ENCODE measurements at regions not wholly inside any gene's neighbourhood (a gene's known extent, or its start where the extent isn't known, plus 50 kb on each side); places are given as distances from the start of the nearest gene placed in this dataset.
"Not testable (repeated sequence)": the region's sequence is repeated elsewhere in the genome, so short reads cannot be mapped to it uniquely, and the experiment has no call there.

GRCh38 chr10:21385996-21386585 lies 139.4 kb downstream of the SKIDA1 start:
- Histone ChIP-seq H3K4me2 (ENCODE audit: low read length) (no peak overlapping the region), H3K4me3 (ENCODE audit: low read length) (no peak overlapping the region), H3K9ac (ENCODE audit: low read length) (no peak overlapping the region), H3K9me3 (ENCODE audit: insufficient read depth, low read length) (no peaks in the 10 kb centered on the region), H3K79me2 (ENCODE audit: low read length) (no peaks in the 10 kb centered on the region), H2AFZ (ENCODE audit: low read depth, low read length) (no peak overlapping the region), H3K27me3 (ENCODE audit: low read depth, low read length) (no peaks in the 10 kb centered on the region), H4K20me1 (ENCODE audit: insufficient read depth, low read length) (no peaks in the 10 kb centered on the region), H3K27ac (ENCODE audit: low read length) (no peak overlapping the region), H3K4me1 (ENCODE audit: low read length) (peaks cover 4% of the 10 kb centered on the region; the same call in 1 of the 2 replicates), H3K36me3 (replicated peaks; ENCODE audit: low read depth, low read length) (no peaks in the 10 kb centered on the region)
- TF ChIP-seq, protein P1, sequence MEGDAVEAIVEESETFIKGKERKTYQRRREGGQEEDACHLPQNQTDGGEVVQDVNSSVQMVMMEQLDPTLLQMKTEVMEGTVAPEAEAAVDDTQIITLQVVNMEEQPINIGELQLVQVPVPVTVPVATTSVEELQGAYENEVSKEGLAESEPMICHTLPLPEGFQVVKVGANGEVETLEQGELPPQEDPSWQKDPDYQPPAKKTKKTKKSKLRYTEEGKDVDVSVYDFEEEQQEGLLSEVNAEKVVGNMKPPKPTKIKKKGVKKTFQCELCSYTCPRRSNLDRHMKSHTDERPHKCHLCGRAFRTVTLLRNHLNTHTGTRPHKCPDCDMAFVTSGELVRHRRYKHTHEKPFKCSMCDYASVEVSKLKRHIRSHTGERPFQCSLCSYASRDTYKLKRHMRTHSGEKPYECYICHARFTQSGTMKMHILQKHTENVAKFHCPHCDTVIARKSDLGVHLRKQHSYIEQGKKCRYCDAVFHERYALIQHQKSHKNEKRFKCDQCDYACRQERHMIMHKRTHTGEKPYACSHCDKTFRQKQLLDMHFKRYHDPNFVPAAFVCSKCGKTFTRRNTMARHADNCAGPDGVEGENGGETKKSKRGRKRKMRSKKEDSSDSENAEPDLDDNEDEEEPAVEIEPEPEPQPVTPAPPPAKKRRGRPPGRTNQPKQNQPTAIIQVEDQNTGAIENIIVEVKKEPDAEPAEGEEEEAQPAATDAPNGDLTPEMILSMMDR (IDR thresholded peaks at IDR 0.05; ENCODE audit: low read depth, low read length) = no peak
- TF ChIP-seq EZH2phosphoT487 (IDR thresholded peaks at IDR 0.05; ENCODE audit: low read depth) = no peak

- no peak overlapping the region for H3K27ac ChIP-seq (ENCODE audit: low read length)
- no peak overlapping the region for H2AFZ ChIP-seq (ENCODE audit: low read depth, low read length)
- no peak overlapping the region for H3K4me2 ChIP-seq (ENCODE audit: low read length)
Measured at GRCh38 chr10:21385536-21385935, 139.9 kb downstream of the SKIDA1 start.

GRCh38 chr10:21379143-21379542 lies 146.3 kb downstream of the SKIDA1 start:
- no peak for TF ChIP-seq EZH2phosphoT487 (IDR thresholded peaks at IDR 0.05; ENCODE audit: low read depth)
- TF ChIP-seq, protein P1 (IDR thresholded peaks at IDR 0.05; ENCODE audit: low read depth, low read length) = no peak
- Histone ChIP-seq H4K20me1 (ENCODE audit: insufficient read depth, low read length) (no peaks in the 10 kb centered on the region), H3K9ac (ENCODE audit: low read length) (no peak overlapping the region), H3K79me2 (ENCODE audit: low read length) (no peaks in the 10 kb centered on the region), H3K27ac (ENCODE audit: low read length) (no peak overlapping the region), H3K27me3 (ENCODE audit: low read depth, low read length) (no peaks in the 10 kb centered on the region), H3K9me3 (ENCODE audit: insufficient read depth, low read length) (no peaks in the 10 kb centered on the region), H2AFZ (ENCODE audit: low read depth, low read length) (no peak overlapping the region), H3K4me1 (ENCODE audit: low read length) (peaks cover 5% of the 10 kb centered on the region; the same call in 1 of the 2 replicates), H3K4me3 (ENCODE audit: low read length) (no peak overlapping the region), H3K36me3 (replicated peaks; ENCODE audit: low read depth, low read length) (no peaks in the 10 kb centered on the region), H3K4me2 (ENCODE audit: low read length) (no peak overlapping the region)

More at GRCh38 chr10:21385536-21385935, 139.9 kb downstream of the SKIDA1 start:
- Histone ChIP-seq H3K4me3 (ENCODE audit: low read length) (no peak overlapping the region), H3K79me2 (ENCODE audit: low read length) (no peaks in the 10 kb centered on the region), H3K9me3 (ENCODE audit: insufficient read depth, low read length) (no peaks in the 10 kb centered on the region), H3K36me3 (replicated peaks; ENCODE audit: low read depth, low read length) (no peaks in the 10 kb centered on the region), H3K9ac (ENCODE audit: low read length) (no peak overlapping the region), H3K4me1 (ENCODE audit: low read length) (peaks cover 4% of the 10 kb centered on the region; the same call in 1 of the 2 replicates), H3K27me3 (ENCODE audit: low read depth, low read length) (no peaks in the 10 kb centered on the region), H4K20me1 (ENCODE audit: insufficient read depth, low read length) (no peaks in the 10 kb centered on the region)
- no peak for TF ChIP-seq EZH2phosphoT487 (IDR thresholded peaks at IDR 0.05; ENCODE audit: low read depth)
- TF ChIP-seq, protein P1 (IDR thresholded peaks at IDR 0.05; ENCODE audit: low read depth, low read length) = no peak

DNA sequence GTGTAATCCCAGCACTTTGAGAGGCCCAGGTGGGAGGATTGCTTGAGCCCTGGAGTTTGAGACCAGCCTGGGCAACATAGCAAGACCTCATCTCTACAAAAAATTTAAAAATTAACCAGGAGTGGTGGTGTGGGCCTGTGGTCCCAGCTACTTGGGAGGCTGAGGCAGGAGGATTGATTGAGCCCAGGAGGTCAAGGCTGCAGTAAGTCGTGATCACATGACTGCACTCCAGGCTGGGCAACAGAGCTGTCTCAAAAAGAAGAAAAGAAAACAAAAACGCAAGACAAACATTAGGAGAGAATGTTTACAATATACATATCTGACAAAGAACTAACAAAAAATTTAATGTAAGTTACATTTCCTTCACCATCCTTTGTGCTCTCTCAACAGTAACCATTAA lies 150.2 kb downstream of the SKIDA1 start:
- H3K9ac ChIP-seq (ENCODE audit: low read length); H3K27ac ChIP-seq (ENCODE audit: low read length); H3K79me2 ChIP-seq (ENCODE audit: low read length); H3K9me3 ChIP-seq (ENCODE audit: insufficient read depth, low read length); H3K4me1 ChIP-seq (ENCODE audit: low read length); H3K4me3 ChIP-seq (ENCODE audit: low read length); H2AFZ ChIP-seq (ENCODE audit: low read depth, low read length); H4K20me1 ChIP-seq (ENCODE audit: insufficient read depth, low read length); H3K27me3 ChIP-seq (ENCODE audit: low read depth, low read length); H3K36me3 ChIP-seq (replicated peaks; ENCODE audit: low read depth, low read length); H3K4me2 ChIP-seq (ENCODE audit: low read length): not testable (repeated sequence)

- H3K4me2 ChIP-seq (ENCODE audit: low read length); H2AFZ ChIP-seq (ENCODE audit: low read depth, low read length); H3K27ac ChIP-seq (ENCODE audit: low read length): not testable (repeated sequence)
Measured at GRCh38 chr10:21373881-21374280, 151.6 kb downstream of the SKIDA1 start.

More at GRCh38 chr10:21373881-21374280, 151.6 kb downstream of the SKIDA1 start:
- H3K4me1 ChIP-seq (ENCODE audit: low read length); H3K9me3 ChIP-seq (ENCODE audit: insufficient read depth, low read length); H3K79me2 ChIP-seq (ENCODE audit: low read length); H3K4me3 ChIP-seq (ENCODE audit: low read length); H3K36me3 ChIP-seq (replicated peaks; ENCODE audit: low read depth, low read length); H3K27me3 ChIP-seq (ENCODE audit: low read depth, low read length); H3K9ac ChIP-seq (ENCODE audit: low read length); H4K20me1 ChIP-seq (ENCODE audit: insufficient read depth, low read length): not testable (repeated sequence)

Data from OCI-LY3 (cell line).